Osteoblast (primary cell): ENCODE measurements at regions not wholly inside any gene's neighbourhood (a gene's known extent, or its start where the extent isn't known, plus 50 kb on each side); places are given as distances from the start of the nearest gene placed in this dataset.

Experiments
- DNase-seq: peaks from one replicate; pipeline ENCODE4 v3.0.0; 2011; ENCODE audit warnings: low spot score, mixed read lengths; ENCODE audit not compliant: insufficient read length; ENCODE audit errors: missing footprints
- H2AFZ ChIP-seq: 2 replicates; pipeline ENCODE4 v1.6.0; 2011; ENCODE audit warnings: mild to moderate bottlenecking, low read length
- H3K27ac ChIP-seq: 2 replicates; pipeline ENCODE4 v1.5.1; 2011; ENCODE audit warnings: mild to moderate bottlenecking, low read depth, low read length, moderate library complexity
- H3K27me3 ChIP-seq: 2 replicates; pipeline ENCODE4 v1.6.0; 2012; ENCODE audit warnings: mild to moderate bottlenecking, control low read depth, inconsistent platforms, low read length, moderate library complexity; ENCODE audit not compliant: insufficient read depth
- H3K36me3 ChIP-seq: 2 replicates; pipeline ENCODE4 v1.5.1; 2011; ENCODE audit warnings: mild to moderate bottlenecking, low read length, control low read depth, moderate library complexity; ENCODE audit not compliant: insufficient read depth
- H3K4me1 ChIP-seq: 2 replicates; pipeline ENCODE4 v1.5.1; 2011; ENCODE audit warnings: mild to moderate bottlenecking, low read length, control low read depth, moderate library complexity; ENCODE audit not compliant: insufficient read depth
- H3K4me2 ChIP-seq: 2 replicates; pipeline ENCODE4 v1.6.0; 2011; ENCODE audit warnings: mild to moderate bottlenecking, low read length; ENCODE audit not compliant: insufficient read depth
- H3K4me3 ChIP-seq: fragments of 200-600 bp; sonication (generic); 3 replicates; pipeline ENCODE4 v1.5.1; 2012; ENCODE audit warnings: mild to moderate bottlenecking, low read length, inconsistent platforms; ENCODE audit not compliant: insufficient read depth
- H3K79me2 ChIP-seq: 2 replicates; pipeline ENCODE4 v1.6.0; 2012; ENCODE audit warnings: mild to moderate bottlenecking, low read length, control low read depth, inconsistent platforms; ENCODE audit not compliant: insufficient read depth
- H3K9me3 ChIP-seq: 2 replicates; pipeline ENCODE4 v1.5.1; 2011; ENCODE audit warnings: low read depth, low read length, control low read depth
- H4K20me1 ChIP-seq: 2 replicates; pipeline ENCODE4 v1.6.0; 2012; ENCODE audit warnings: mild to moderate bottlenecking, low read length, control low read depth; ENCODE audit not compliant: insufficient read depth
- CTCF ChIP-seq: IDR thresholded peaks from 2 replicates; pipeline ENCODE4 v1.5.1; 2011; ENCODE audit warnings: mild to moderate bottlenecking, low read depth, low read length, moderate library complexity; ENCODE audit errors: extremely low read depth

- no peaks in the 10 kb centered on the region for H3K79me2 ChIP-seq
- H3K4me3 ChIP-seq, result no peak overlapping the region
- H4K20me1 ChIP-seq, result no peaks in the 10 kb centered on the region
- H3K27ac ChIP-seq, result no peak overlapping the region
- H2AFZ ChIP-seq, result no peak overlapping the region
- peaks cover 8% of the 10 kb centered on the region for H3K4me1 ChIP-seq
- TF ChIP-seq CTCF, result no peak
- DNase-seq, result no peak
- no peak overlapping the region for H3K4me2 ChIP-seq
- no peaks in the 10 kb centered on the region for H3K9me3 ChIP-seq
- H3K36me3 ChIP-seq, result no peaks in the 10 kb centered on the region
- no peaks in the 10 kb centered on the region for H3K27me3 ChIP-seq
Measured at GRCh38 chr15:35724626-35725025, 178.7 kb upstream of the DPH6 start.

GRCh38 chr15:35725353-35725752 lies 179.4 kb upstream of the DPH6 start:
- H3K4me1 ChIP-seq, result peaks cover 8% of the 10 kb centered on the region
- no peaks in the 10 kb centered on the region for H3K9me3 ChIP-seq
- H3K4me3 ChIP-seq, result no peak overlapping the region
- no peak for TF ChIP-seq CTCF
- H3K79me2 ChIP-seq, result no peaks in the 10 kb centered on the region
- peak overlapping the region; percentile 50 for H3K27ac ChIP-seq
- H2AFZ ChIP-seq, result peak overlapping the region; percentile 58
- no peaks in the 10 kb centered on the region for H4K20me1 ChIP-seq
- peak; percentile 80 for DNase-seq
- no peak overlapping the region for H3K4me2 ChIP-seq
- H3K27me3 ChIP-seq, result no peaks in the 10 kb centered on the region
- H3K36me3 ChIP-seq, result no peaks in the 10 kb centered on the region

- Histone ChIP-seq H3K27me3 (no peaks in the 10 kb centered on the region), H2AFZ (no peak overlapping the region), H3K27ac (no peak overlapping the region), H3K4me3 (no peak overlapping the region), H3K36me3 (no peaks in the 10 kb centered on the region), H3K4me1 (peaks cover 8% of the 10 kb centered on the region), H3K9me3 (no peaks in the 10 kb centered on the region), H3K79me2 (no peaks in the 10 kb centered on the region), H3K4me2 (no peak overlapping the region), H4K20me1 (no peaks in the 10 kb centered on the region)
- no peak for TF ChIP-seq CTCF
- no peak for DNase-seq
Measured at GRCh38 chr15:35727627-35728026, 181.7 kb upstream of the DPH6 start.

GRCh38 chr15:35728219-35728940 lies 182.4 kb upstream of the DPH6 start:
- DNase-seq, result no peak

More at GRCh38 chr15:35728219-35728940, 182.4 kb upstream of the DPH6 start:
- Histone ChIP-seq H3K9me3 (no peaks in the 10 kb centered on the region), H3K4me3 (no peak overlapping the region), H4K20me1 (no peaks in the 10 kb centered on the region), H2AFZ (peak overlapping the region; percentile 34), H3K27ac (no peak overlapping the region), H3K4me1 (peaks cover 8% of the 10 kb centered on the region), H3K36me3 (no peaks in the 10 kb centered on the region), H3K4me2 (no peak overlapping the region), H3K27me3 (no peaks in the 10 kb centered on the region), H3K79me2 (no peaks in the 10 kb centered on the region)
- no peak for TF ChIP-seq CTCF
